ENCODE measurements at regions not wholly inside any gene's neighbourhood (a gene's known extent, or its start where the extent isn't known, plus 50 kb on each side); places are given as distances from the start of the nearest gene placed in this dataset.
"Not testable (repeated sequence)": the region's sequence is repeated elsewhere in the genome, so short reads cannot be mapped to it uniquely, and the experiment has no call there.

GRCh38 chr18:39491408-39491807 lies 1925.8 kb upstream of the CELF4 start:
- no peak for DNase-seq

- DNase-seq = no peak
These were observed 1923.8 kb upstream of the CELF4 start for GRCh38 chr18:39489431-39489830.

GRCh38 chr18:39487932-39488331 lies 1922.3 kb upstream of the CELF4 start:
- DNase-seq = no peak

- DNase-seq = no peak
These were observed 1920.7 kb upstream of the CELF4 start for GRCh38 chr18:39486268-39486667.

GRCh38 chr18:39485696-39486095 lies 1920.1 kb upstream of the CELF4 start:
- DNase-seq = no peak

- DNase-seq = peak; percentile 21
These were observed 1915.7 kb upstream of the CELF4 start for GRCh38 chr18:39481281-39481680.

GRCh38 chr18:39480494-39481195 lies 1915.0 kb upstream of the CELF4 start:
- DNase-seq = no peak

- peak; percentile 81 for DNase-seq
These were observed 1898.4 kb upstream of the CELF4 start for GRCh38 chr18:39464006-39464405.

GRCh38 chr18:39462436-39462835 lies 1896.8 kb upstream of the CELF4 start:
- DNase-seq = no peak

GRCh38 chr18:39460136-39460535 lies 1894.5 kb upstream of the CELF4 start:
- DNase-seq = no peak

GRCh38 chr18:39455285-39455684 lies 1889.7 kb upstream of the CELF4 start:
- no peak for DNase-seq

- no peak for DNase-seq
These were observed 1889.3 kb upstream of the CELF4 start for GRCh38 chr18:39454866-39455265.

- DNase-seq = peak; percentile 92
These were observed 1888.3 kb upstream of the CELF4 start for GRCh38 chr18:39453882-39454281.

GRCh38 chr18:39453356-39453755 lies 1887.8 kb upstream of the CELF4 start:
- DNase-seq = peak; percentile 8

GRCh38 chr18:39450958-39451357 lies 1885.4 kb upstream of the CELF4 start:
- DNase-seq = no peak

- no peak for DNase-seq
These were observed 1884.0 kb upstream of the CELF4 start for GRCh38 chr18:39449566-39449965.

- DNase-seq = no peak
These were observed 1883.3 kb upstream of the CELF4 start for GRCh38 chr18:39448942-39449341.

- DNase-seq = not testable (repeated sequence)
These were observed 1879.4 kb upstream of the CELF4 start for GRCh38 chr18:39444957-39445356.

- DNase-seq = no peak
These were observed 1876.0 kb upstream of the CELF4 start for GRCh38 chr18:39441648-39442047.

- no peak for DNase-seq
These were observed 1870.4 kb upstream of the CELF4 start for GRCh38 chr18:39435996-39436395.

- DNase-seq = no peak
These were observed 1869.6 kb upstream of the CELF4 start for GRCh38 chr18:39435209-39435608.

- no peak for DNase-seq
These were observed 1868.8 kb upstream of the CELF4 start for GRCh38 chr18:39434223-39434920.

GRCh38 chr18:39425172-39425850 lies 1859.7 kb upstream of the CELF4 start:
- DNase-seq = no peak
